ENCODE measurements at regions not wholly inside any gene's neighbourhood (a gene's known extent, or its start where the extent isn't known, plus 50 kb on each side); places are given as distances from the start of the nearest gene placed in this dataset.

DNA sequence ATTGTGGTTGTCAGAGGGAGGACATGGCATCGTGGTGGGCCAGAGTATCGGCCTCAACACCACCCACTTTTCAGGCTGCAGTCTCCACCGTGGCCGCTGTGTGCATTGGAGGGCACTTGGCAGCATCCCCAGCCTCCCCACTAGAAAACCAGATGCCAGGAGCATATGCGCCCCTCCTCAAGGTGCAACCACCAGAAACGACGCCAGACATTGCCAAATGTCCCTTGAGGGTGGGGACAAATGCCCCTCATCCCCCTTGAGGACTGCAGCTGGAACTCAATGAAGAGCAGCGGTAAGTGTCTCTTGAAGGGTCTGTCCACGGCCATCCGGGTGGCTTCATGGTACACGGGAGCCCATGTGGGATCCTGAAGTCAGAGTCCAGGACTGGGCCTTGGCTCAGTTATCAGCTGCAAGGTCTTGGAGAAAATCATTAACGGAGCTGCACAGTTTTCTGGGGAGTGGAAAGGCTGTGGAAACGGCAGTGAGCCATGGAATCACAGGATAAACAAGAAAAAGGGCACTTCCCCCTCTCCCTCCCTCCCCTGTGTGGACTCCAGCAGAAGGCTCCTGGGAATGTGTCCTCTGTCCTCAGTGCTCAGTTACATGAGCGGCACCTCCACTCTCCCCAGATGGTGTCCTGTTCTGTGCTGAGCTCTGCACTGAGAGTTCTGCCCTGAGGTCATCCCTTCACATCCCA lies 324.4 kb upstream of the B3GAT1 start:
- Histone ChIP-seq H4K5ac (ENCODE audit: insufficient read length, low read depth, low read length) (no peak overlapping the region), H3K79me2 (ENCODE audit: control insufficient read depth in 1 of 2, insufficient read depth in 2 of 2, low read length in 2 of 2) (no peaks in the 10 kb centered on the region), H2AK5ac (ENCODE audit: low read depth, low read length) (no peak overlapping the region), H2BK5ac (ENCODE audit: low read depth, low read length) (no peak overlapping the region), H3K4me2 (ENCODE audit: insufficient read depth in 1 of 2, low read depth in 2 of 2, low read length in 2 of 2) (no peak overlapping the region), H3K23me2 (ENCODE audit: low read depth, low read length) (peaks cover 18% of the 10 kb centered on the region), H3K18ac (ENCODE audit: extremely low read depth, low read length) (no peak overlapping the region), H3K27me3 (replicated peaks in 1 of 4; ENCODE audit: control insufficient read depth in 3 of 4, extremely low read depth in 1 of 4, insufficient read depth in 3 of 4, low read length in 3 of 4) (peaks cover 0 to 3% (median 0%) of the 10 kb centered on the region in 4 experiments; a peak in 1 of 7 replicates), H2BK15ac (ENCODE audit: low read length) (no peak overlapping the region), H3K56ac (replicated peaks; ENCODE audit: insufficient read length, low read depth, low read length) (no peak overlapping the region), H4K8ac (ENCODE audit: extremely low read depth, insufficient read depth, low read length) (no peak overlapping the region), H2BK120ac (replicated peaks; ENCODE audit: low read depth, low read length) (no peak overlapping the region), H3K79me1 (ENCODE audit: low read depth, low read length) (0 out of 2 replicates have a peak, but pooled peaks cover 3% of the 10 kb centered on the region), H4K91ac (replicated peaks; ENCODE audit: insufficient read length, low read length) (no peak overlapping the region), H3K14ac (ENCODE audit: insufficient read length) (no peak overlapping the region), H3K4ac (replicated peaks; ENCODE audit: insufficient read length, low read depth, low read length) (no peak overlapping the region), H2BK12ac (ENCODE audit: low read depth, low read length) (no peak overlapping the region), H3K4me3 (ENCODE audit: extremely low read depth in 1 of 4, insufficient read depth in 2 of 4, low read depth in 3 of 4, low read length in 4 of 4) (no peak overlapping the region), H3K27ac (ENCODE audit: low read depth, low read length) (no peak overlapping the region), H3K23ac (ENCODE audit: insufficient read length) (no peak overlapping the region), H3K9me3 (ENCODE audit: insufficient read depth in 2 of 2, low read depth in 1 of 2, low read length in 1 of 2) (no peaks in the 10 kb centered on the region; a peak in 1 of 4 replicates), H3K4me1 (replicated peaks in 1 of 4; ENCODE audit: control insufficient read depth in 3 of 4, insufficient read depth in 4 of 4, low read length in 3 of 4) (peaks cover 5 to 8% (median 8%) of the 10 kb centered on the region in 4 experiments), H2AFZ (ENCODE audit: low read length) (no peak overlapping the region), H3K9ac (replicated peaks in 1 of 4; ENCODE audit: extremely low read depth in 1 of 4, low read depth in 3 of 4, low read length in 3 of 4) (no peak overlapping the region), H2BK20ac (ENCODE audit: low read length) (no peak overlapping the region), H4K20me1 (replicated peaks in 1 of 2; ENCODE audit: control insufficient read depth in 1 of 2, insufficient read depth in 2 of 2, low read length in 2 of 2) (peaks cover 0 to 8% of the 10 kb centered on the region in 2 experiments), H3K36me3 (ENCODE audit: control insufficient read depth in 2 of 4, insufficient read depth in 4 of 4, low read length in 3 of 4) (no peaks in the 10 kb centered on the region)
- ChIA-PET POLR2A (ENCODE audit: partially characterized antibody) (no interaction called here), CTCF (ENCODE audit: partially characterized antibody) (interaction anchor here (0.7 kb wide), 1 partner anchor 82 kb away, joined by 3 read pairs; no protein-coding TSS in a partner anchor)
- no peak for DNase-seq (ENCODE audit: low read depth in 1 of 2, low spot score in 2 of 2)
- no peak for FAIRE-seq
- WGBS, 2 experiments (ENCODE audit: extremely low coverage in 1 of 2, insufficient coverage in 1 of 2, insufficient read length in 1 of 2, insufficient replicate concordance in 2 of 2, low coverage in 1 of 2, low lambda C conversion rate in 2 of 2, missing lambda C conversion rate in 1 of 2): 97% methylated on average over 11 of the region's 14 CpGs; no CpG with 5 or more reads in 1 of the 2 experiments
